Mesendoderm (in vitro differentiated cells): ENCODE measurements at regions not wholly inside any gene's neighbourhood (a gene's known extent, or its start where the extent isn't known, plus 50 kb on each side); places are given as distances from the start of the nearest gene placed in this dataset.

Experiments
- DNase-seq: peaks from one replicate; pipeline ENCODE4 v3.0.0; 2013
- H2AK5ac ChIP-seq: 2 replicates; pipeline ENCODE4 v1.6.1; 2013; ENCODE audit warnings: low read length, inconsistent platforms
- H2BK120ac ChIP-seq: 2 replicates; pipeline ENCODE4 v1.6.1; 2013; ENCODE audit warnings: low read depth, mild to moderate bottlenecking, low read length, moderate library complexity, mixed read lengths
- H2BK15ac ChIP-seq: replicated peaks from 2 replicates; pipeline ENCODE4 v1.6.1; 2013; ENCODE audit warnings: low read depth, mild to moderate bottlenecking, moderate library complexity
- H2BK5ac ChIP-seq: 2 replicates; pipeline ENCODE4 v1.6.1; 2013; ENCODE audit warnings: low read length, inconsistent platforms
- H3K18ac ChIP-seq: 2 replicates; pipeline ENCODE4 v1.6.1; 2013; ENCODE audit warnings: mild to moderate bottlenecking, low read length, mixed read lengths
- H3K23ac ChIP-seq: one replicate; pipeline ENCODE4 v1.6.1; 2013; ENCODE audit warnings: low read length
- H3K27ac ChIP-seq: 2 replicates; pipeline ENCODE4 v1.5.1; 2013; ENCODE audit warnings: low read depth, mild to moderate bottlenecking, inconsistent platforms, low read length, moderate library complexity
- H3K27me3 ChIP-seq: 2 replicates; pipeline ENCODE4 v1.6.1; 2013; ENCODE audit warnings: low read length, control low read depth, mild to moderate bottlenecking, inconsistent platforms; ENCODE audit not compliant: insufficient read depth, poor library complexity
- H3K36me3 ChIP-seq: 2 replicates; pipeline ENCODE4 v1.6.1; 2013; ENCODE audit warnings: low read length, inconsistent platforms; ENCODE audit not compliant: control insufficient read depth, insufficient read depth
- H3K4ac ChIP-seq: one replicate; pipeline ENCODE4 v1.6.1; 2013; ENCODE audit warnings: low read depth, mild to moderate bottlenecking, low read length, moderate library complexity
- H3K4me1 ChIP-seq: 2 replicates; pipeline ENCODE4 v1.6.1; 2013; ENCODE audit warnings: low read depth, low read length, inconsistent platforms; ENCODE audit not compliant: control insufficient read depth
- H3K4me2 ChIP-seq: 2 replicates; pipeline ENCODE4 v1.6.1; 2013; ENCODE audit warnings: low read length
- H3K4me3 ChIP-seq: 2 replicates; pipeline ENCODE4 v1.5.1; 2013; ENCODE audit warnings: mild to moderate bottlenecking, low read length
- H3K56ac ChIP-seq: one replicate; pipeline ENCODE4 v1.6.1; 2013; ENCODE audit warnings: low read length
- H3K79me1 ChIP-seq: 2 replicates; pipeline ENCODE4 v1.6.1; 2013; ENCODE audit warnings: low read length, inconsistent platforms
- H3K79me2 ChIP-seq: 2 replicates; pipeline ENCODE4 v1.6.1; 2013; ENCODE audit warnings: mild to moderate bottlenecking, low read length; ENCODE audit not compliant: control insufficient read depth, insufficient read depth
- H3K9ac ChIP-seq: 2 replicates; pipeline ENCODE4 v1.6.1; 2013; ENCODE audit warnings: low read length, inconsistent platforms
- H4K5ac ChIP-seq: one replicate; pipeline ENCODE4 v1.6.1; 2013; ENCODE audit warnings: low read length
- H4K8ac ChIP-seq: one replicate; pipeline ENCODE4 v1.6.1; 2013; ENCODE audit warnings: low read depth, mild to moderate bottlenecking, control low read depth, low read length, moderate library complexity
- WGBS: extraction: QIAGEN DNeasy Blood & Tissue Kit; methylation state at CpG from one replicate; pipeline ENCODE4 v1.1.7; 2013; ENCODE audit warnings: low lambda C conversion rate, missing lambda C conversion rate; ENCODE audit not compliant: insufficient coverage; ENCODE audit errors: extremely low coverage; 5-methylcytosine and 5-hydroxymethylcytosine counted together

DNA sequence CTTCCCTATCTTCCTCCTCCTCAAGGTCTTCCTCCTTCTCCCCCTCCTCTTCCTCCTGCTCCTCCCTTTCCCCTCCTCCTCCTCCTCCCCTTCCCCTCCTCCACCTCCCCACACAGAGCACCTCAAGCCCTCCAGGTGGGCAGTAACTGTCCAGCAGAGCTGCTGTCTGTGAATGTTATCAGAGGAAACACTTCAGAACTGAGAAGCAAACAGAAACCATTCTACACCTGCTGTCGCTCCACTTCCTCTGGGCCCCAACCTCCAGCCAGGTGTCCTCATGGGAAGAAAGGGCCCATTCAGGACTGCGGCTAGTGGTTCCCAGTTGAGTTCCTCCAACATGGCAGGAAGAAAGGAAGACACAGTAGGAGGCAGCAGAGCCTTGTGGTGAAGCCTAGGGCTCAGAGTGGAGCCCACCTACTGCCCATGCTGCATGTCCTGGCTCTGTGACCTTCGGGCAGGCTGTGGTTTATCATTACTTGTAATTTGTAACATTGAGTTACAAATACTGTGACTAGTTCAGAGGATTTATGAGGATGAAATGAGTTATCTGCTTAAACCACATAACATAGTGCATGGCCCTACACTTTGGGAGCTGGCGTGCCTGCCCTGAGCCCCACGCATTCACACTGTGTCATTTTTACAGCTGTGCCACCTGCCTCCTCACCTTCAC lies 165.9 kb upstream of the ID2 start:
- no peaks in the 10 kb centered on the region for H3K79me2 ChIP-seq
- H2BK15ac ChIP-seq = no peak overlapping the region
- no peak overlapping the region for H3K4ac ChIP-seq
- no peak overlapping the region for H4K5ac ChIP-seq
- no peak overlapping the region for H3K18ac ChIP-seq
- no peak overlapping the region for H2BK5ac ChIP-seq
- H3K4me3 ChIP-seq = no peak overlapping the region
- no peak for DNase-seq
- H4K8ac ChIP-seq = no peak overlapping the region
- no peaks in the 10 kb centered on the region for H3K36me3 ChIP-seq
- H2BK120ac ChIP-seq = no peak overlapping the region
- WGBS = no CpG with 5 or more reads among the region's 5 CpGs
- H3K4me2 ChIP-seq = no peak overlapping the region
- no peak overlapping the region for H3K27ac ChIP-seq
- no peaks in the 10 kb centered on the region for H3K27me3 ChIP-seq
- no peak overlapping the region for H3K56ac ChIP-seq
- H2AK5ac ChIP-seq = no peak overlapping the region
- H3K4me1 ChIP-seq = no peaks in the 10 kb centered on the region
- H3K23ac ChIP-seq = no peak overlapping the region
- no peak overlapping the region for H3K9ac ChIP-seq
- no peaks in the 10 kb centered on the region for H3K79me1 ChIP-seq

DNA sequence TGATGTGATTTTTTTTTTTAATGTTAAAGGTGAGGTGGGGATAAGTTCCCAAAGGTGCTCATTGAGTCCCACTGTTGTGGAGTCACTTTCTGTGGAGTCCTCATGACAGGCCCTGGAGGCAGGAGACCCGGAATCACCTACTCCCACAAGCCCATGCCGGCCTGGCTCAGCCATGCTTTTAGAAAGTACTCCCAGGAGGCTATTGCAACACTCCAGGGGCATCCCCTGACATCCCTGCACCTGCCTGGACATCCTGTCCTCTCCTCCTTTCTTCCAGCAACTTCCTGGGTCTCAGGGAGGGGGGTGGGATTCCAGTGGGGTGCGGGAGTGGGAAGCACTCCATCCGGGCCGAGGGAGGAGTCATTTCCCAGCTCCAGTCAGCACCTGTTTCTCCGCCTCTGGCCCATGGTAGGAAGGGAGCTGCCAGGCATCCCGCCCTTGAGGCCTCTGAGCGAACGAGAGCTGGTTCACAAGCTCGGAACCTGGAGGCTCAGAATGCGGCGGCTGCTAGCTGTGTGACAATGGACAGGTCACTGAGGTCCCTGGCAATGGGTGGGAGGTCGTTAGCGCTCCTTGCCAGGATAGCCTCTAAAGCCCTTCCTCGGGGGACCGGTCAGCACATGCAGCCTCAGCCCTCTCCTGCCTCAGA lies 163.9 kb upstream of the ID2 start:
- no peak overlapping the region for H2BK15ac ChIP-seq

DNA sequence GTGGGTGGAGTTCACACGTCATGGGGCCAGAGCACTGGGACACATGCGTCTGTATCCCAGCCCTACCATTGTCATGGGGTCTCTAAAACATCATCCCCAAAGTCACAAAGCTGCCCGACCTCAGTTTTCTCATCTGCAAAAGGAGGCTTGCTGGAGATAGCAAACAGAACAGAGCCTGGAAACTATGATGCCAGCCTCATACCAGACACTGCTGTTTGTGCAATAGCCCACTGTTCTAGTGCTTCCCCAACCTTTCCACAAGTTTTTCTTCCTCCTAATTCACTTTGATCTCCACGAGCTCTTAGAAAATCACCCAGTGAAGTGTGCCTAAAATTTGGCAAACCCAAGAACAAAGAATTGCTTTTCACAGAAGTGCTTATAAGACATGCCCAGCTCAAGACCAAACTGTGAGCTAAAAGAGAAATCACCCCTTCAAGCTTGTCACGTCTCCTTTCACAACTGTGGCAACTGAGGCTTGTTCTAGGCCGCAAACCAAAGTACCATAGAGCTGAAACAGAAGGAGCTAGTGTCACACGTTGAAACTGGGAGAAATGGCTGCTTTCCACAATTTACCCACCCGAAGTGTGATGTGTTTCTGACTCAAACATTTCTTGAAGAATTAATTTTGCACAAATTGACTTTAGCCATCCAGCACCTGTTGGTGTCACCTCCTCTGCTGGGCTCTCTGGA lies 162.7 kb upstream of the ID2 start:
- no peak overlapping the region for H3K18ac ChIP-seq
- H2BK120ac ChIP-seq = no peak overlapping the region
- no peak overlapping the region for H3K4me2 ChIP-seq
- no peak overlapping the region for H3K23ac ChIP-seq
- no peak overlapping the region for H3K9ac ChIP-seq
- H3K36me3 ChIP-seq = no peaks in the 10 kb centered on the region
- H2BK15ac ChIP-seq = no peak overlapping the region
- no peak overlapping the region for H3K27ac ChIP-seq
- no peak for DNase-seq
- no CpG with 5 or more reads among the region's 8 CpGs for WGBS
- no peak overlapping the region for H4K8ac ChIP-seq
- no peak overlapping the region for H3K4ac ChIP-seq
- no peaks in the 10 kb centered on the region for H3K4me1 ChIP-seq
- H4K5ac ChIP-seq = no peak overlapping the region
- no peak overlapping the region for H3K56ac ChIP-seq
- H3K79me2 ChIP-seq = no peaks in the 10 kb centered on the region
- no peak overlapping the region for H2AK5ac ChIP-seq
- no peaks in the 10 kb centered on the region for H3K79me1 ChIP-seq
- H3K4me3 ChIP-seq = no peak overlapping the region
- H3K27me3 ChIP-seq = no peaks in the 10 kb centered on the region
- H2BK5ac ChIP-seq = no peak overlapping the region

More for the DNA sequence above, 163.9 kb upstream of the ID2 start:
- no peak overlapping the region for H4K8ac ChIP-seq
- no peak overlapping the region for H3K18ac ChIP-seq
- no CpG with 5 or more reads among the region's 16 CpGs for WGBS
- no peaks in the 10 kb centered on the region for H3K79me1 ChIP-seq
- H2AK5ac ChIP-seq = no peak overlapping the region
- no peak overlapping the region for H3K4ac ChIP-seq
- no peak for DNase-seq
- H3K79me2 ChIP-seq = no peaks in the 10 kb centered on the region
- H3K56ac ChIP-seq = no peak overlapping the region
- no peak overlapping the region for H3K9ac ChIP-seq
- H3K27ac ChIP-seq = no peak overlapping the region
- H2BK5ac ChIP-seq = no peak overlapping the region
- H3K36me3 ChIP-seq = no peaks in the 10 kb centered on the region
- no peak overlapping the region for H3K4me2 ChIP-seq
- no peaks in the 10 kb centered on the region for H3K27me3 ChIP-seq
- H3K23ac ChIP-seq = no peak overlapping the region
- no peak overlapping the region for H2BK120ac ChIP-seq
- H4K5ac ChIP-seq = no peak overlapping the region
- H3K4me3 ChIP-seq = no peak overlapping the region
- H3K4me1 ChIP-seq = no peaks in the 10 kb centered on the region

DNA sequence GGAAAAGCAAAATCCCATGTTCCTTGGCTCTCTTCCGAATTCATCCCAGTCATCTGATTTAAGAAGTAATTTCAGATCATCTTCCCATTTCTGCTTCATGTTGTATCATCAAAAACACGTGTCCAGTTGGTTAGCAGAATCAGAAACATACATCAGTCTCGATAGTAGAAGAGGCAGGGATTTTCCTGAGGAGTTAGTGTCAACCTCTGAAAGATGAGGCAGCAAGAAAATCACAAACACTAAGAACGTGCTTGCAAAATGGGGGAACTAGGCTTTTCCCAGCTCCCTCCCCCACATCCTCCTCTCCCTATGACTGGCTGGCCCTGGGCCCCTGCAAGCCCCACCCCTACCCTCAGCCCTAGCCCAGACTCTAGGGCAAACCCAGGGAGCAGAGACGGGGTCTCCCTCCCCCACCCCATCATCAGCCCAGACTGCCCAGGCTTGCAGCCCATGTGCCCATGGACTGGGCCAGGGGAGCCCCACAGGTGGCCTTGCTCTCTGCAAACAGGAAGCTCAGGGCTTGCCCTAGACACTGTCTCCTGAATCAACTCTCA lies 161.0 kb upstream of the ID2 start:
- no peak overlapping the region for H3K23ac ChIP-seq
- H2AK5ac ChIP-seq = no peak overlapping the region
- no peak overlapping the region for H4K8ac ChIP-seq
- H3K56ac ChIP-seq = no peak overlapping the region
- H3K18ac ChIP-seq = no peak overlapping the region
- H2BK15ac ChIP-seq = no peak overlapping the region
- H2BK120ac ChIP-seq = no peak overlapping the region
- H3K79me2 ChIP-seq = no peaks in the 10 kb centered on the region
- H3K4me3 ChIP-seq = no peak overlapping the region
- H3K27me3 ChIP-seq = no peaks in the 10 kb centered on the region
- no peak overlapping the region for H3K4ac ChIP-seq
- H4K5ac ChIP-seq = no peak overlapping the region
- no CpG with 5 or more reads among the region's 5 CpGs for WGBS
- DNase-seq = no peak
- no peak overlapping the region for H2BK5ac ChIP-seq
- H3K36me3 ChIP-seq = no peaks in the 10 kb centered on the region
- H3K4me2 ChIP-seq = no peak overlapping the region
- H3K27ac ChIP-seq = no peak overlapping the region
- no peaks in the 10 kb centered on the region for H3K79me1 ChIP-seq
- peaks cover under 1% of the 10 kb centered on the region for H3K4me1 ChIP-seq
- no peak overlapping the region for H3K9ac ChIP-seq

DNA sequence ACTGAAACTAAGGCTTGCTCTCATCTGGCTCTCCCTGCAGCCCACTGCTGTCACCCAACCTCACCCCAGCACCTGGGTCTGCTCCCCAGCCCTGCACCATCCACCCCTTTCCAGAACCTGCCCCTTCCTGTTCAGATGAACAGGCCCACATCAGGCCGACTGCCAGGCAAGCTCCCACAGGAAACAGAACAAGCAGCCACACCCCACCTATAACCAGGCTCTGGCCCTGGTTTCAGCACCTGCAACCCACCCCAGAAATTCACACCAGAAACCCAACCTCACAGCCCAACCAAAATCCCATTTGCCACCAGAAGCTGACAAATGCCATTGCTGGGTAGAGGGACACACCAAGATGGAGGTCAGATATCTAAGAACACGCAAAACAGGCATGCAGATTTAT lies 159.2 kb upstream of the ID2 start:
- no peak overlapping the region for H3K9ac ChIP-seq
- H3K27ac ChIP-seq = no peak overlapping the region
- no peaks in the 10 kb centered on the region for H3K36me3 ChIP-seq
- no peak overlapping the region for H2BK120ac ChIP-seq
- H3K79me1 ChIP-seq = no peaks in the 10 kb centered on the region
- H2BK5ac ChIP-seq = no peak overlapping the region
- H3K4ac ChIP-seq = no peak overlapping the region
- H3K23ac ChIP-seq = no peak overlapping the region
- no peak overlapping the region for H3K56ac ChIP-seq
- WGBS = no CpG with 5 or more reads among the region's 2 CpGs
- H3K4me1 ChIP-seq = peaks cover 4% of the 10 kb centered on the region
- no peaks in the 10 kb centered on the region for H3K79me2 ChIP-seq
- no peak overlapping the region for H3K18ac ChIP-seq
- no peak overlapping the region for H3K4me3 ChIP-seq
- no peaks in the 10 kb centered on the region for H3K27me3 ChIP-seq
- H2BK15ac ChIP-seq = no peak overlapping the region
- H4K5ac ChIP-seq = no peak overlapping the region
- H2AK5ac ChIP-seq = no peak overlapping the region
- H3K4me2 ChIP-seq = no peak overlapping the region
- DNase-seq = no peak
- no peak overlapping the region for H4K8ac ChIP-seq
